ENCODE measurements at regions not wholly inside any gene's neighbourhood (a gene's known extent, or its start where the extent isn't known, plus 50 kb on each side); places are given as distances from the start of the nearest gene placed in this dataset.
"Not testable (repeated sequence)": the region's sequence is repeated elsewhere in the genome, so short reads cannot be mapped to it uniquely, and the experiment has no call there.

- no peak for DNase-seq
These were observed 253.7 kb downstream of the TTC6 start for GRCh38 chr14:37848985-37849621.

DNA sequence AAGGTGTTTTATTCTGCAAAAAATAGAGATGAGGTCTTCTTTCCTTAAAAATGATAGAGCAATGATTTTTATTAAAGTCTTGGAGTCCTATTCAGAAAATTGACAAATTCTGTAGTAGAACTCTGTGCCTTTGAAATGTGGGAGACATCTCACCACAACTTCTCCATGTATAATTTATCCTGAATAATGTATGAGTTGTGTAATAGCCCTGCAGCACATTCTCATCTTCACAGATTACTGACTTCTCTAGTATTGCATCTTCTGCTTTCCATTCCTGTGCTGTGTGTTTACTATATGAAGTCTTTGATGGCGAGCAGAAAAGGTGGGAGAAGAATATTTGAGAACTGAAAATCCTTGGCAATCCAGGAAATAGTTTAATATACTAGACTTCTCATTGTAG is 255.6 kb downstream of the TTC6 start:
- no peak for DNase-seq

- DNase-seq = no peak
These were observed 260.4 kb downstream of the TTC6 start for GRCh38 chr14:37855871-37856270.

- no peak for DNase-seq
These were observed 262.4 kb downstream of the TTC6 start for GRCh38 chr14:37857774-37858266.

DNA sequence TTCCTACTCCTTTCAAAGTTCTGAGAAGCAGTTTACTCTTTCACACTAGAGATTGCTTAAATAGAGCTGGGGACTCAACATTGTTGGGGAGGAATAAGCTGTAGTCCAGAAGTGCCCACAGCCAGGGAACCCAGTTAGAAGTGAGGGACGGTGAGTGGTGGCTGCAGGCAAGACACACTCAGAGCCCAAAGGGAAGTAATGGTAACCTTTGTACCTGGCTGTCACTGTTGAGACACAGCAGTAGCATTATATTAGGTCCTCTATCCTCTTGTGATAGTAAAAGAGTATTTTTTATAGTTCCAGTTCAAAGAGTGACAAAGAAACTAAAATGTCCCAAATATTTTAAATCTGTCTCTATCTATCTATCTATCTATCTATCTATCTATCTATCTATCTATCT is 263.3 kb downstream of the TTC6 start:
- no peak for DNase-seq

DNA sequence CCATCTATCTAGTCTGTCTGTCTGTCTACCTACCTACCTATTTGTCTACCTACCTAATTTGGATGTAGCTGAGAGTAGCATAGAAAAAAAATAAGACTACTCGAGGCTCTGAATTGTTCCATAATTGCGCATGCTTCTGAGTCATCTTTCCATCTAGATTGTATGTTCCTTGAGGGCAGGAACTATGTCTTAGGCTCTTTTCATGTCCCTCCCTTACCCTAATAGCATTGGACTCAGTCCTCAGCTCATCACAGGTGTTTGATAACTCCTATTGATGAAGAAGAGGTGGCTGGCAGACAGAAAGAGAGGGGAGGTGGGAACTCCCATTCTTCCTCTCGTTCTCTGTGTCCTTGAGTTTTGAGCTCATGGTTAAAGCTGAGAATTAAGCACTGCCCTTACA is 263.7 kb downstream of the TTC6 start:
- no peak for DNase-seq

- DNase-seq = no peak
These were observed 266.8 kb downstream of the TTC6 start for GRCh38 chr14:37862263-37862662.

DNA sequence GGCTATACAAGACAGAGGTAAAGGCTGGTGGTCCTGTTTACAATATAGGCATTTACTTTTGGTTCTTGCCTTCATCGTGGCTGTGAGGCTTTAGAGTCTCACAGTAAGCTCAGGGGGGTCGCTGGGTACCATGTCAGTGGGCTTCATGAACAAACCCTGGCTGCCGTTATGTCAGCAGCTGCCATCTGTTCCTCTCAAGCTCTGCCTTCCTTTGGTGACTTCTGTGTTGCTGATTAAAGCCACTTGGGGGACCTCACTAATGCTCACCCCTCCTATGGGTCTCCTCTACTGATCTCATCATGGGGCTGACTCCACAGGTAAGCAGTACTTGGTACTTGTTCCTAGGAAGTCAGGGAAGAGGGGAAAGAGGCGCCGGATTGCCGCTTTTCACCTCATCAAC is 268.7 kb downstream of the TTC6 start:
- no peak for DNase-seq

DNA sequence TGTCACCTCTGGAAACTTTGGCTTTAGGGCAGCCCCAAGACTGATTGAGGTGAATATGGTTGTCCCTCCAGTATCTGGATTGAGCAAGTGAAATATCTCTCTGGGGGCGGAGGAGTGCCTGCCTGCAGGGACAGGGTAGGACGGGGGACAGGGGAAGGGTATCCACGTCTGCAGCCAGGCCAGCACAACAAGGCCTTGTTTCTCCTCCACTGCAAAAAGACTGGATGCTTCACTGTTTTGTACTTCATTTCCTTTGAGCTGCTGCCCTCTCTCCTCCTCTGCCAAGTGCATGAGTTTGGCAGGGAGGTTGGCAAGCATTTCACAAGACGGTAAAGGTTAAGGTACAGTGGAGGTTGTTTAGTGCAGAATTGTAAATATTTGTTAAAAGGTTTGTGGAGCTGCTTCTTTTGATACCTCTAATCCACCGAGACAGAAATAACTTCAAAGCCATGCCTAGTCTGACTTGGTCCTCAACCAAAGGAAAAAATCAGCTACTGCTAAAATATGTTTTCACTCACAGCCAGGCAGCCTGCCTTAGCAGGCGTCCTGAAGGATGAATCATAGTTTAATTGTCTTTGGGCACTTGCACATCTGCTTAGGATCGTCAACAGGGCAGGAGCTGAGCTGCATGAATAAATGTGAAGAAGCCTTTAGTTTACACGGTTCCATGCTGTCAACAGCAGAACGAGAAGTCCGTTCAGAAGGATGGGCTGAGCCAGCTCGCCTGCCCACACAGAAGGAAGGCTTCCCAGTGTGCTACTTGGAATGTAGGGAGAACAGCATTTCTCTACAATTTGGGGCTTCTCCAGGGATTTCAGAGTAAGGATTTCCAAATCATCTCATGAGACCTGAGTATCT is 269.7 kb downstream of the TTC6 start:
- DNase-seq = no peak

DNA sequence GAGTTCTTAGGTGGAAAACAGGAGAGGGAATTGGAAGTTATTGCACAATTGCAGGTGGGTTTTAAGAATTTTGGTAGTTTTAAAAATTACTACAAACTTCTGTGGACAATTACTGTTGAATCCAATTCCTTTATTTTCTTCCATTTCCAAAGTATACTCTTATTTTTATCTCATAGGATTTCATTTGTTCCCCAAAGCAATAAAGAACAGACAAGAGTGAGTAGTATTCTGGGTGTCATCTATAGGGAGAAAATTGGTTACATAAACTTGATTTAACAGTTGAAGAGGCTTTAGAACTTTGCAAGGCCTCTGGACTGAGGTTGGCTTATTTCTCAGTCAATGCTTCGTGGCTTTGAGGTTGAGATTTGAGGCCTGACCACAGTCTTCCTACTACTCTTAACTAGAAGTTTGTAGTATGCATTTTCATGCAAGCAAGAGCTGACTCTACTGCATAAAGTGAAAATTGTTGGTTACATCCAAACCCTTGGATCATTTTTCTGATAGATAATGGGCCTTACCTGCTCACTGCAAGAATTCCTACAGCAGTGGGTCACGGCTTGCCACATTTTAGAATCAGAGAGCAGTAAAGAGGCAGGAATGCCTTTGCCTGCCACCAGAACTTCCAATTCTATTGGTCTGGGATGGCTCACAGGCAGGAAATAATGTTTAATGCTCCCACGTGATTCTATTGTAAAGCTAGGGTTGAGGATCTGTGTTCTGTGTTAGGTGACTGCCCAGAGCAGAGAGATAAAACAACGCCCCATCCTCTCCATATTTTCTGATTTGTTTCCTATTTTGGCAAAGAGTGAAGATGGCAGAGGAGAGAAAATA is 270.5 kb downstream of the TTC6 start:
- no peak for DNase-seq

DNA sequence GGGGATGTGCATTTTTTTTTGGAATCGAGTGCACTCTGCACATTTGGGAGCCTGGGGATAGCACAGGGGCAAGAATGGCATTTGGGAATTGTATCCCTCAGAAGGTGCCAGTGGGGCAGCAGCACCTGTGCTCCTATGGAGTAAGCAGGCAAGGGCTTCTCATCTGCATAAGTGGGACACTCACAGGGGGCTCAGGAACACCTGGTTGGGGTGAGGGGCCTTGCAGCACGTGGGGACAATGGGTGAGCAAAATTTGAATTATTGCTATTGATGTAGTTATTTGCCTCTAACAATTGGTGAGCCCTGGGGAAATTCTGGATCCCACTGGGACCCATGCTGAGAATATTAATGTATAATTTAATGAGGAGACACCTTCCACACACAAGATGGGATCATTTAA is 274.2 kb downstream of the TTC6 start:
- DNase-seq = no peak

GRCh38 chr14:37870170-37870569 is 274.7 kb downstream of the TTC6 start:
- DNase-seq = no peak

DNA sequence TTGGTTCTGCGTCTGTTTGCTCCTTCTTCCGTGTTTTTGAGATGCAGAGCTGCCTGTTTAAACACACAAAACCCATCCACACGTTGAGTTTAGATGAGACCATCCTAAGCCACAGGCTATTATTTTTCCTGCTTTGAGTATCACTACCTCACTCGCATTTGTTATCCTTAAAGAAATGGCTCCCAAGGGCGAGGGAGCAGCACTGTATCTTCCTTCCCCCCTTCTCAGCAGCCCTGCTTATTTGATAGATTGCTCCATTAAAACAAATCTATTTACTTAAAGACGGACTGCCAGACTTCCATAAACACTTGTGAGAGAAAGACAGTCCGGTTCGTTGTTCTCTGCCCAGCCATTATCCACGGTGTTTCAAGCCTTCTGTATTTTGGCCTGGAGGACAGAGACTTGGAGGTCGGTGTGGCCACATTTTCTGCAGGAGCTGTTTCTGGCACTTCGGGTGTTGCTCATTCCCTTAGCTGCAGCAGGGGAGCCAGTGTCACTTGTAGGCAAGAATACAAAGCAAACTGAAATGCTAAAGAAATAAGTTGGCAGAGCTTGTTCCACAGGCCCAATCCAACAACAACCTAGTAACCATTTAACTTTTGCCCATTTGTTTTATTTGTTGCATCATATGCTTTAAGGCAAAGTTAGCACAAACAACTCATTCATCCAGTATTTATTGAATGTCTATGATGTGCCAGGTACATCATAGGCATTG is 275.4 kb downstream of the TTC6 start:
- DNase-seq = no peak

GRCh38 chr14:37874065-37874428 is 278.6 kb downstream of the TTC6 start:
- not testable (repeated sequence) for DNase-seq

DNA sequence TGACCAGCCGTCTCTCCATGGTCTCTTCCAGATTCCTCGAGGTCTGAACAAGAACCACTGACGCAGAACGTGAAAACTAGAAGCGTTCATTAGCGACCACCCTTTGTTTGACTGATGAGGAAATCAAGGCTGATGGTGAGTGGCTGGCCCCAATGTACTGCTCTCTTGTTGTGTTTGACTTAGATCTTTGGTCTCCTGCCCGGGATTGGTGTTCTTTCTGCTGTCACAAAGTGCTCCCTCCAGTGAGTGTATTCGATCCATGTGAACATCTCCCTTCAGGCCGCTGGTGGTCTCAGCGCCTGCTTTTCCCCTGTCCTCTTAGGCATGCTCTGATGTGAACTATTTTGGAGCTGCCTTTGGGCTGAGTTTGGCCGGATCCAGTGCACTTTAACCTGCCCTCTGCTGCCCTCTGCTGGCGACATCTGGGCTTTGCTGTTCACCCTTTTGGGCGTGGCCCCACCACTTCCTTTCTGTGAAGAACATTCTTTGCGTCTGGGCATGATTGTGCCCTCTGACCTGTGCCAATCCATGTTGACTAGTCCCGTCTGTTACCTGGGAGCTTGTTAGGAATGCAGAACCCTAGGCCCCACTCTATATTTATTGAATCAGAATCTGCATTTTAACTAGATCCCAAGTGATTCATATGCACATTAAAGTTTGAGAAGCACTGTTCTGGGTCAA is 279.1 kb downstream of the TTC6 start:
- peak; percentile 57 for DNase-seq

DNA sequence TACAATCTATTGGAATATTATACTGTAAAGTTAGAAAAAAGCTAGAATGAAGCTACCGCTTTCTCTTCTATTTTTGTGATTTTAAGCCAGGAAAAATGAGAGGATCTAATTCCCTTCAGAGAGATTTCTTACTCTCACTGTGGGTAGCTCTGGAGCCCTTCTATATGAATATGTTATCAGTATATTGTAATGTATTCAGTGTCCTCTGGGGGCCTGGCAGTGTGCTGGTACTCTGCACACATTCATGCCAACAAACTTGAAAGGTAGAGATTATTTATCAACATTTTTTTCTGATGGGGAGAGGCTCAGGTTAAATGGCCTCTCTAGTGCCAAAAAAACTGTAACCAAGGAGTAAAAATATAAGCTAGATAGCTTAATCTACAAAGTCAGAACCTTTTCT is 292.8 kb downstream of the TTC6 start:
- DNase-seq = no peak

- no peak for DNase-seq
These were observed 293.7 kb downstream of the TTC6 start for GRCh38 chr14:37889087-37889486.

GRCh38 chr14:37890095-37890494 is 294.7 kb downstream of the TTC6 start:
- DNase-seq = no peak

DNA sequence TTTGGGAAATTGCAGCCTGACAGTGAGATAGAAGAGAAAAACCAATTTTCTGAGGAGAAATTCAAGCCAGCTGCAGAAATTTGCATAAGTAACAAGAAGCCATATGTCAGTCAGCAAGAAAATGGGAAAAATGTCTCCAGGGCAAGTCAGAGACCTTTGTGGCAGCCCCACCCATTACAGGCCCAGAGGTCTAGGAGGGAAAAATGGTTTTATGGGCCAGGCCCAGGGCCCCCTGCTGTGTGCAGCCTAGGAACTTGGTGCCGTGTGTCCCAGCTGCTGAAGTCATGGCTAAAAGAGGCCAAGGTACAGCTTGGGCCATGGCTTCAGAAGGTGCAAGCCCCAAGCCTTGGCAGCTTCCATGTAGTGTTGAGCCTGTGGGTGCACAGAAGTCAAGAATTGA is 296.1 kb downstream of the TTC6 start:
- DNase-seq = not testable (repeated sequence)

DNA sequence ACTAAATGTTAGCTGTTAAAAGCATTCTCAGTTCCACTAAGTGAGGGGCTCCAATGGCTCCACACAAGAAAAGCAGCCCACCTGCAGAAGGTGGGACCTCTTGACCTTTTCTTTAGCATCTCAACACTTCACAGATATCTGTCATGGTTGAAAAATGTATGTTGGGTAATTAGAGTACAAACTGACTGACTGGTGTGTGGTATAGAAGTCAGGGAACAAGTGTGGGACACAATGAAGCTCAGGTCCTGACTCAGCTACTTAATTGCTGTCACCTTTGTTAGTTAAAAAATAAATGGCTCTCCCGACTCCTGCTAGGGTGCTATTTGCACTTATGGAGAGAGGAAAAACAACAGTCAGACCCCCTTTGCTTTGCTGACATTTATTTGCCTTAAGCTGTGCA is 299.0 kb downstream of the TTC6 start:
- no peak for DNase-seq

GRCh38 chr14:37899365-37899764 is 303.9 kb downstream of the TTC6 start:
- DNase-seq = no peak

GRCh38 chr14:37900561-37900960 is 305.1 kb downstream of the TTC6 start:
- DNase-seq = no peak

Data from activated T-cell treated with anti-CD3 and anti-CD28 coated beads for 4 hours (primary cell).